GM21515 (cell line): ENCODE measurements at regions not wholly inside any gene's neighbourhood (a gene's known extent, or its start where the extent isn't known, plus 50 kb on each side); places are given as distances from the start of the nearest gene placed in this dataset.
"Not testable (repeated sequence)": the region's sequence is repeated elsewhere in the genome, so short reads cannot be mapped to it uniquely, and the experiment has no call there.

Experiments
- ATAC-seq: cut with Tn5 transposase; IDR thresholded peaks from one replicate; pipeline ENCODE4 v1.9.1; 2021; ENCODE audit not compliant: unreplicated experiment

GRCh38 chr2:34519659-34520058 is 920.6 kb upstream of the FAM98A start:
- no peak for ATAC-seq

DNA sequence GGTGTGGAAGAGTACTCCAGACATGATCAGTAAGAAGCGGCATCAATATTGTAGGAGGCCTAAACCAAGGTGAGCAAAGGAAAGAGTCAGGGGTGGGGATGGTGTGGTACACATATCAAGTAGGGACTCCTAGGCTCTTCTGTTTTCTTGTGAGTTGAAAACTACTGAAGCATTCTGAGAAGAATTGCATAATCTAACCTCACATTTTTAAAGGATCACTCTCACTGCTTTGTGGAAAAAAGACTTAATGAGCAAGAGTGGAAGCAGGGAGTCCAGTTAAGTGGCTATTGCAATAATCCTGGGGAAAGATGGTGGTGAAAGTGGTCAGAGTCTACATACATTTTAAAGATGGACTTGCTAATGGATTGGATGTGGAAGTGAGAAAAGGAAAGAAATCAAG is 899.5 kb upstream of the FAM98A start:
- ATAC-seq: no peak

- not testable (repeated sequence) for ATAC-seq
Measured at GRCh38 chr2:34494192-34494591, 895.1 kb upstream of the FAM98A start.

DNA sequence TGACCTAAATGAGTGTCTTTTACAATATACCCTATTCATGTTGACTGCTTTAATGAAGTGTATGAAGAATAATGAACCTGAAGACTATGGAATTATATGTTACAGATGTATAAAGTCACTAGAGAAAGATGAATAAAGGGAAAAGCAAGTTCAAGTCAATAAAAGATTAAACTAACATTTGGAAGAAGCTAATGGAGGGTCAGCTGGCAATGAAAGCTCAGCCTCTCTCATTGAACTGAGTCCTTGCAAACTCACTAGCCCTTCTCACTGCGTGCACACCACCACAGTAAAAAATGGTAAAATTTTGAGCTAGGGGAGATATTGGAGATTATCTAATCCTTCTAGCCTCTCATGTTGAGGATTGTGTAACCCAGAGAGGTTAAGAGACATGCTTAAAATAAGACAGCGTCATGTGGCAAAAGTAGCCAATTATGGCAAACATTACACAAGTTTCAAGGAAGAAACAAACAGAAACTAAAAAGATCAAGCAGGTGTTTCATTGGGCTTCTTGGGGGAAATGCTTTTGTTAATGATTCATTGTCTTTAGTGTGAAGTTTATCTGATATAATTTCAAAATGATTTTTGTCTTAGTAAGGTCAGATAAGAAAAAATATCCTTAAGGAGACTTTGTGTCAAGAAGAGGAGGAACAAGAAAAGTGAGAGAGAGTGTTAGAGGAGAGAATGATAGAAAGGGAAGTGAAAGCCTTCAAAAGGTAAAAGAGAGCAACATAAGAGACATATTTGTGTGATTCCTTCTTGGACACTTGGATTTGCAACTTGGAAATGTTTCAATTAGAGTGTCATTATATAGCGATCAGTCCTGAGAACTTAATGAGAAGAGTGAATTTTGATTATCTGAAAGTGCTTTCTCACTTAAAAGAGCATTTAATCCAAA is 893.7 kb upstream of the FAM98A start:
- ATAC-seq: no peak

DNA sequence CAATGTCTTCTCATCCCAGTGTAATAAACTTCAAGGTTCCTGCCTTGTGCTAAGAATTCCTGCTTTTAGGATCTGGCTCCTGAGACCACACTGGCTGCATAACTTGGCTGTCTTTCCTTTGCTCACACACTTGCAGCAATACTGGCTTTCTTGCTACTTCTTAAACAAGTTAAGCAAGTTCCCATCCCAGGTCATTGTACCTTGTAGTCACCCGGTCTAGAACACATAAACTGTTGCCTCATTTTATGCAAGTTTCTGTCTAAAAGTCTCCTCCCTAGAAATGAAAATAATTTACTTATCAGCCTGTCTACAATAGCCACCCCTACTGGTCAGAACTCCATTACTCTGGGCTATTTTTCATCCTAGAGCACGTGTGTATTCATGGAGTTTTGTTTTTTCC is 887.9 kb upstream of the FAM98A start:
- no peak for ATAC-seq

GRCh38 chr2:34481542-34481941 is 882.4 kb upstream of the FAM98A start:
- no peak for ATAC-seq

- no peak for ATAC-seq
Measured at GRCh38 chr2:34480366-34480765, 881.3 kb upstream of the FAM98A start.

GRCh38 chr2:34475156-34475555 is 876.1 kb upstream of the FAM98A start:
- ATAC-seq: no peak

DNA sequence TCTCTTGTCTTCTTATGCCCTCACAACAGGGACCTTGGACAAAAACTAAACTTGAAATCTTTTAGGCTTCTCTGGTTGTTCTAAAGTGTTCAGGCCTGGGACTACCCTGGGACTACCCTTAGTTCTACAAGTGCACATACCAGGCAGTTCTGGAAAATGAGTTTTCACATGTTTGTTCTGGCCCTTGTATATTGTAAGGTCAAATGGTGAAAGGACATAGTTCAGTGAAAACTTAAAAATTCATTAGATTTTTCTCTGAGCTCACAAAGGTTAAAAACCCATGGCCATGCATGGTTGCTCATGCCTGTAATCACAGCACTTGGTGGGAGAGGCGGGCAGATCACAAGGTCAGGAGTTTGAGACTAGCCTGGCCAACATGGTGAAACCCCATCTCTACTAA is 875.5 kb upstream of the FAM98A start:
- no peak for ATAC-seq

DNA sequence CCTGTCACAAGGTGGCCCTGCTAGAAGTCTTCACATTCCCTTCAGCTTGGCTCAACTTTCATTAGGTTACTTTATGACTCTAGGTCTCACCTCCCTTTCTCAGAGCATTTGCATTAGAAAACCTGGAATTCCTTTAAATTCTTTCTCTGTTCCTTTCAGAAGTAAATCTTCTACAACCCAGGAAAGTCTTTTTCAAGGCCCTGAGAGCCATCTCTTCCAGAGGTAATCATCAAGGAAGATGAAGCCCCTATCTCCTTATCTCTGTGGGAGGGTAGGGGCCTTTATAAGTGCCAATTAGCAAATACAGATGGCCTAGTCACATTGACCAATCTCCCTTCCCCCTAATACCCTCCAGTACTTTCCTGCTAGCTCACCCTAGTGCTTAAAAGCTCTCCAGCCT is 848.0 kb upstream of the FAM98A start:
- ATAC-seq: no peak

GRCh38 chr2:34423301-34423700 is 824.2 kb upstream of the FAM98A start:
- no peak for ATAC-seq

- ATAC-seq: no peak
Measured at GRCh38 chr2:34419856-34420255, 820.8 kb upstream of the FAM98A start.

DNA sequence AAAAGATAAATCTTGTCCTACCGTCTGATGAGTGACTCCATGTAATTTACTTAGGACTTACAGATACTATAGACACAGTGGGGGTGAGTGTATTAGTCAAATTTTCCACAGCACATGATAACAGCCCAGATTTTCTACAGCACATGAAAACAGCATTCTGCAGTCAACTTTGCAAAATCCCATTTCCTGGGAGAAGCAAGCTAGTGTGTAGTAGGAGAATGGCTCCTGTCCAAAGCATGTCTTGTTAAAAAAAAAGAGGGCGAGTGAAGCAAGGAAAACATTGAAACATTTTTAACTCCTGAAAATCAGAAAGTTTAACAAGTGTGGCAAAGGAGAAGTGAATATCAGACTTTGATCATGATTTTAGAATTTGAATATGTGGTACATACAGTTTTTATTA is 817.8 kb upstream of the FAM98A start:
- no peak for ATAC-seq

DNA sequence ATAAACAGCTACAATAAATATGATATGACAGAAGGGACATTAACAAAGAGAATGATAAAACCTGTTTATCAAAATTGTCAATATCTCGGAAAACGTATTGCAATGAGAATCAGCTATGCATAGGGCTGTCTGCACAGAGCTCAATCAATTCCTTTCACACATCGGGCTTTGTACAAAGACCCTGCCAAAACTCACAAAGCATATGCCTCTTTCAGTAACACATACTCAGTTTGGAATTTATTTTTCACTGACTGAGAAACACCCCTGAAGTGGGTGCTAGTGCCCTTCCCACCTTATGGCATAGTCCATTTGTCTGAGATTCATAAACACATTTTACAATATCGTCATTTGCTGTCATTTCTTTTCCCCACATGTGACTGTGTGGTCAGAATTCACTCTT is 815.8 kb upstream of the FAM98A start:
- no peak for ATAC-seq

GRCh38 chr2:34408100-34408499 is 809.0 kb upstream of the FAM98A start:
- ATAC-seq: no peak

- ATAC-seq: no peak
Measured at GRCh38 chr2:34403512-34403911, 804.4 kb upstream of the FAM98A start.

DNA sequence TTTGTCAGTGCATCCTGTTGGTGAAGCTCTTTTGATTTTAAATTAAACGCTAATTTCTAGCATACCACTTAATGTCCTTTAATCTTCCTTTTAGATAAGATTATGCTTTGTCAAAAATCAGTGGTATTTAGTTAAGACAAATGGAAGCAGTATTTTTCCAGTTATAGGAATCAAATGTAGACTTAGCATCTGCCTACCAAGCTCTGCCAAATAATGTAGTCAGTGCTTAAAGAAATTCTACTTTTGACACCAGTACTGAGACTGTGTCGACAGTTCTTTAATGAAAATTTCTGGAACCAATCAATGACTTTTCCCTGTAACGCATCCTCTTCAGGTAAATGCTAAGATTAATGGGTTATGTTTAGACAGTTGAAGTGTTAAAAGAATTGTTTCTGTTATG is 803.3 kb upstream of the FAM98A start:
- no peak for ATAC-seq

DNA sequence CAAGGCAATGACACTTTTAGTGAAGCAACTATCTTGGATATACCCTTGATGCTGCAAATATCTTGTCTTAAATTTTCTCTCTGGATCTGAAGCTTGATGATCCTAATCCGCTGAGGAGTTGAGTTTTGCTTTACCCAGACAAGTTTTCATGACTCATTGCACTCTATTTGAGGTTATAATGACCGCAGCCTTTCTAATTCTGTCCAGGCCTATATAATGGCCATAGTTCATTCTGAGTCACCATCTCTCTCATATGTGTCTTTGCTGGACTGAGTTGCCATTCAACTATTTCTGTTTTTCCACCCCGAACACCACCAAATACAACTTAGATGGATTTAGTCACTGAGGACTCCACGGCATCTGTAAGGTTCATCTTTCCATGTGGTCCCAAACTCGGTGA is 802.1 kb upstream of the FAM98A start:
- no peak for ATAC-seq

DNA sequence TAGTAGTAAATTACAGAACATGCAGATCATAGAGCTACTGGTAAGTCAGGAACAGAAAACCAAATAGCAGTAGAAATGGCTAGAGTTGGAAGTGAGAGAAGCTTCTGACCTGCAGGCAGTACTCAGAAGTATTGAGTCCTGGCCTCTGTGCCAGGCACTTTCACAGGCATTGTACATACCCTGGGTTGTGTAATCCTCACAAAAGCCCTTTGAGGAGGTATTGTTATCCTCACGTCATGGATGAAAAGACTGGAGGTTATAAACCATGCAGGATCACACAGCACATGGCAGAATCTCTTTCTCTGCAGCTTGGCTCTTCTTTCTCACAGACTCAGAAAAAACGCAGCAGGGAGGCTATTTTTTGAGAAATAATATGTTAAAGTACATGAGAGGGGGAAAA is 789.3 kb upstream of the FAM98A start:
- no peak for ATAC-seq

- no peak for ATAC-seq
Measured at GRCh38 chr2:34387536-34387935, 788.4 kb upstream of the FAM98A start.

DNA sequence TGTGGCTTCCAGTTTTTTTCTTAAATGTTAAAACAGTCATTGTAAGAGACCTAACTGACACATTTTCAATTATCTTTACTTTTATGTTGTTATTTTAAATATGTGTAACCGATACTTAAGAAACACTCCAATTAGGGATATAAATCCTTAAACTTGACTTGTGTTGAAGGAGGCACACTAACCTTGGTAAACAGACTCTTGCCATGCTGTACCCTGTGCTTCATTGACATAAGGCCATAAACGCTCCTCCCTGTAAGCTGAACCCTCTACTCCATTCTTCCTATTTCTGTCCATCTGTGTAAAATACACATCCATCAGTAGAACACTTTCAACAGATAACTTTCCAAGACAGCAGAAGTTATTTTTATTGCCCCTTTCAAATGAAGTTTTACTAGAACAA is 780.5 kb upstream of the FAM98A start:
- ATAC-seq: no peak

GRCh38 chr2:34373586-34374233 is 774.6 kb upstream of the FAM98A start:
- no peak for ATAC-seq

DNA sequence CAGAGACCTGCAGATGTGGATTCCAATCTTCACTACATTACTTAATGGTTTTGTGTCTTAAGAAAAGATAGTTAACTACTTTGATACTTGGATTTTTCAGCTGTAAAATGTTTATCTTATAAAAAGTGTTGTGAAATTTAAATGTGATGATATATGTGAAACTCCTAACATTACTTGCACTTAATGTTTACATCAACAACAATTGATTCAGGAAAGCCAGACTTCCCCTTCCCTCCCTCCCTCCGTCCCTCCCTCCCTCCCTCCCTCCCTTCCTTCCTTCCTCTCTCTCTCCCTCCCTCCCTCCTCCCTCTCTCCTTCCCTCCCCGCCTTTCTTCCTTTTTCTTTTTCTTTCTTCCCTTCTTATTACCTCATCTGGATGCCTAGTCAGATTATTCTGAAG is 773.9 kb upstream of the FAM98A start:
- ATAC-seq: no peak
